ENCODE measurements at regions not wholly inside any gene's neighbourhood (a gene's known extent, or its start where the extent isn't known, plus 50 kb on each side); places are given as distances from the start of the nearest gene placed in this dataset.
"Not testable (repeated sequence)": the region's sequence is repeated elsewhere in the genome, so short reads cannot be mapped to it uniquely, and the experiment has no call there.

- DNase-seq (ENCODE audit: insufficient read length, low spot score): no peak
Observed at GRCh38 chr3:159371961-159372360, 570.1 kb downstream of the MFSD1 start.

GRCh38 chr3:159378396-159379194, 576.7 kb downstream of the MFSD1 start:
- DNase-seq (ENCODE audit: insufficient read length, low spot score) (no peak), FAIRE-seq (no peak)

More at GRCh38 chr3:159371961-159372360, 570.1 kb downstream of the MFSD1 start:
- no peak for TF ChIP-seq POLR2A (IDR thresholded peaks at IDR 0.05; ENCODE audit: low read depth, low read length)
- no peak for TF ChIP-seq POLR2AphosphoS5 (IDR thresholded peaks at IDR 0.05; ENCODE audit: low read depth, low read length)
- TF ChIP-seq TAF1 (IDR thresholded peaks at IDR 0.05; ENCODE audit: low read depth, low read length): no peak
- TF ChIP-seq POU2F2 (IDR thresholded peaks at IDR 0.05; ENCODE audit: low read depth, low read length): no peak
- no peak for TF ChIP-seq PAX5 (IDR thresholded peaks at IDR 0.05; ENCODE audit: insufficient read depth, low read length, severe bottlenecking)
- TF ChIP-seq SPI1 (IDR thresholded peaks at IDR 0.05; ENCODE audit: low read depth, low read length): no peak
- FAIRE-seq: no peak

DNA sequence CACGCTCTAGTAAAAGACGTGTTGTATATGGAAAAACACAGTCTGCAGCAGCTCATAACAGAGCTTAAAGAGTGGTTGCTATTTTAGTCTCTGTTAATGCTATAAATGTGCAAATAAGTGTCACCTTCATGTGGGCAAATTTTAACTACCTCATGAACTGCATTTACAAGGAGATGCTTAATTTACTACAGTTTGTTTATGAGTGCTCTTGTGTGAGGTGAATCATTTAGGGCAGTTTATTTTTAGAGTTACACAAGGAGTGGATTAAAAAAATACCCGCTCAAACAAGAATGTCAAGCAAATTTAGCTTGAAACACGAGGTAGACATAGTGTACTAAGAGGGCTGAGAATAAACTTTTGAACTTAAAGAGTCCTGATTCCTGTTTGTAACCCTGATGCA, 579.0 kb downstream of the MFSD1 start:
- no peak for TF ChIP-seq SPI1 (IDR thresholded peaks at IDR 0.05; ENCODE audit: low read depth, low read length)
- no peak for TF ChIP-seq POU2F2 (IDR thresholded peaks at IDR 0.05; ENCODE audit: low read depth, low read length)
- no peak for TF ChIP-seq TAF1 (IDR thresholded peaks at IDR 0.05; ENCODE audit: low read depth, low read length)
- no peak for TF ChIP-seq PAX5 (IDR thresholded peaks at IDR 0.05; ENCODE audit: insufficient read depth, low read length, severe bottlenecking)
- no peak for TF ChIP-seq POLR2AphosphoS5 (IDR thresholded peaks at IDR 0.05; ENCODE audit: low read depth, low read length)
- no peak for TF ChIP-seq POLR2A (IDR thresholded peaks at IDR 0.05; ENCODE audit: low read depth, low read length)
- FAIRE-seq (no peak), DNase-seq (ENCODE audit: insufficient read length, low spot score) (no peak)

More at GRCh38 chr3:159378396-159379194, 576.7 kb downstream of the MFSD1 start:
- TF ChIP-seq PAX5 (IDR thresholded peaks at IDR 0.05; ENCODE audit: insufficient read depth, low read length, severe bottlenecking) (no peak), POU2F2 (IDR thresholded peaks at IDR 0.05; ENCODE audit: low read depth, low read length) (no peak), SPI1 (IDR thresholded peaks at IDR 0.05; ENCODE audit: low read depth, low read length) (no peak), POLR2A (IDR thresholded peaks at IDR 0.05; ENCODE audit: low read depth, low read length) (no peak), TAF1 (IDR thresholded peaks at IDR 0.05; ENCODE audit: low read depth, low read length) (no peak), POLR2AphosphoS5 (IDR thresholded peaks at IDR 0.05; ENCODE audit: low read depth, low read length) (no peak)

- FAIRE-seq (no peak), DNase-seq (ENCODE audit: insufficient read length, low spot score) (no peak)
- no peak for TF ChIP-seq PAX5 (IDR thresholded peaks at IDR 0.05; ENCODE audit: insufficient read depth, low read length, severe bottlenecking)
- no peak for TF ChIP-seq TAF1 (IDR thresholded peaks at IDR 0.05; ENCODE audit: low read depth, low read length)
- no peak for TF ChIP-seq SPI1 (IDR thresholded peaks at IDR 0.05; ENCODE audit: low read depth, low read length)
- no peak for TF ChIP-seq POLR2AphosphoS5 (IDR thresholded peaks at IDR 0.05; ENCODE audit: low read depth, low read length)
- no peak for TF ChIP-seq POLR2A (IDR thresholded peaks at IDR 0.05; ENCODE audit: low read depth, low read length)
- TF ChIP-seq POU2F2 (IDR thresholded peaks at IDR 0.05; ENCODE audit: low read depth, low read length): no peak
Observed at GRCh38 chr3:159390656-159391212, 588.9 kb downstream of the MFSD1 start.

- DNase-seq (ENCODE audit: insufficient read length, low spot score); FAIRE-seq: not testable (repeated sequence)
Observed at GRCh38 chr3:159397683-159398082, 591.0 kb upstream of the IL12A start.

GRCh38 chr3:159401069-159401468, 587.6 kb upstream of the IL12A start:
- no peak for TF ChIP-seq POLR2AphosphoS5 (IDR thresholded peaks at IDR 0.05; ENCODE audit: low read depth, low read length)
- TF ChIP-seq POLR2A (IDR thresholded peaks at IDR 0.05; ENCODE audit: low read depth, low read length): no peak
- TF ChIP-seq POU2F2 (IDR thresholded peaks at IDR 0.05; ENCODE audit: low read depth, low read length): no peak
- no peak for TF ChIP-seq PAX5 (IDR thresholded peaks at IDR 0.05; ENCODE audit: insufficient read depth, low read length, severe bottlenecking)
- no peak for TF ChIP-seq TAF1 (IDR thresholded peaks at IDR 0.05; ENCODE audit: low read depth, low read length)
- no peak for TF ChIP-seq SPI1 (IDR thresholded peaks at IDR 0.05; ENCODE audit: low read depth, low read length)
- DNase-seq (ENCODE audit: insufficient read length, low spot score): no peak

GRCh38 chr3:159409711-159410110, 578.9 kb upstream of the IL12A start:
- DNase-seq (ENCODE audit: insufficient read length, low spot score); FAIRE-seq: not testable (repeated sequence)

More at GRCh38 chr3:159401069-159401468, 587.6 kb upstream of the IL12A start:
- no peak for FAIRE-seq

- FAIRE-seq (no peak), DNase-seq (ENCODE audit: insufficient read length, low spot score) (no peak)
- no peak for TF ChIP-seq POU2F2 (IDR thresholded peaks at IDR 0.05; ENCODE audit: low read depth, low read length)
- no peak for TF ChIP-seq TAF1 (IDR thresholded peaks at IDR 0.05; ENCODE audit: low read depth, low read length)
- no peak for TF ChIP-seq PAX5 (IDR thresholded peaks at IDR 0.05; ENCODE audit: insufficient read depth, low read length, severe bottlenecking)
Observed at GRCh38 chr3:159413319-159413718, 575.3 kb upstream of the IL12A start.

DNA sequence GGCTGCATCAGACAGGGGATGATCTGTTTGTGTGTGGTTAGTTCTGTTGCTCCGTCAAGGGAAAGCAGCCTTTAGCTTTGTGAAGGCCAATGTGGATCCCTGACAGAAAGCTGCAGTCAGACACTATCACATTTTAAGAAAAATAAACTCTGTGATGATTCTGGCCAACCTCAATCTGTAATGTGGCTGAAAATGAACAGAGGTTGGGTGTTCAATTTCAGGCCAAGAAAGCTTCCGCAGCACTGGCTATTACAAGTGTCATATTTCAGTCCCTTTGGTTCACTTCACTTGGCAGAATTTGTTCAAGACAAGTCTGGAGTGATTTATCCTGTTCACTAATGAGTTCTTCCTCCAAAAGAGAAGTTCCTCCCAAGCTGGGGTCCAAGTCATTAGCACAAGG, 571.8 kb upstream of the IL12A start:
- FAIRE-seq (no peak), DNase-seq (ENCODE audit: insufficient read length, low spot score) (no peak)
- TF ChIP-seq TAF1 (IDR thresholded peaks at IDR 0.05; ENCODE audit: low read depth, low read length) (no peak), POLR2AphosphoS5 (IDR thresholded peaks at IDR 0.05; ENCODE audit: low read depth, low read length) (no peak), POU2F2 (IDR thresholded peaks at IDR 0.05; ENCODE audit: low read depth, low read length) (no peak), POLR2A (IDR thresholded peaks at IDR 0.05; ENCODE audit: low read depth, low read length) (no peak), SPI1 (IDR thresholded peaks at IDR 0.05; ENCODE audit: low read depth, low read length) (no peak), PAX5 (IDR thresholded peaks at IDR 0.05; ENCODE audit: insufficient read depth, low read length, severe bottlenecking) (no peak)

DNA sequence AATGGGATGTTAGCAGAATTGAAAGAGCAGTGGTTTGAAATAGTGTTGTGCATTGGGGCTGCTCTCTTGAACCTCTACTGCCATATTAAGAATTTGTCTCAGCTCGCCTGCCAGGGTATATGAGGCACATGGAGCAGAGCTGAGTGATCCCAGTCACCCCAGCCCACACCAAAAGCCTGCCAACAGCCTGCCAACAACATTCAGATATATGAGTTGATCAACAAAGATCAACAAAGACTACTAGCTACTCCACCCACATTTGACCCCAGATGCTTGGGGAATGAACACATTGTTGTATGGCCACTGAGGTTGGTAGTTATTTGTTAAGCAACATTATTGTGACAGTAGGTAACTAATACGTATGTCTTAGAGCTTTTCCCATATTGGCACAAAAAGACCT, 570.9 kb upstream of the IL12A start:
- FAIRE-seq: peak; percentile 43
- DNase-seq (ENCODE audit: insufficient read length, low spot score): no peak
- TF ChIP-seq POLR2A (IDR thresholded peaks at IDR 0.05; ENCODE audit: low read depth, low read length): no peak
- TF ChIP-seq SPI1 (IDR thresholded peaks at IDR 0.05; ENCODE audit: low read depth, low read length): no peak
- no peak for TF ChIP-seq PAX5 (IDR thresholded peaks at IDR 0.05; ENCODE audit: insufficient read depth, low read length, severe bottlenecking)
- TF ChIP-seq POLR2AphosphoS5 (IDR thresholded peaks at IDR 0.05; ENCODE audit: low read depth, low read length): no peak
- TF ChIP-seq POU2F2 (IDR thresholded peaks at IDR 0.05; ENCODE audit: low read depth, low read length): no peak
- TF ChIP-seq TAF1 (IDR thresholded peaks at IDR 0.05; ENCODE audit: low read depth, low read length): no peak
